GM20431 (cell line): ENCODE measurements at regions not wholly inside any gene's neighbourhood (a gene's known extent, or its start where the extent isn't known, plus 50 kb on each side); places are given as distances from the start of the nearest gene placed in this dataset.
"Not testable (repeated sequence)": the region's sequence is repeated elsewhere in the genome, so short reads cannot be mapped to it uniquely, and the experiment has no call there.

Experiments used
- in situ Hi-C: fragments of 300-500 bp; cut with MseI, MboI; formaldehyde crosslinking; loops from one replicate; pipeline ENCODE4 v1.15.0; 2020; ENCODE audit warnings: low sequenced_read_pairs; ENCODE audit not compliant: unreplicated experiment

GRCh38 chr16:64667334-64667877 is 454.5 kb downstream of the CDH11 start:
- in situ Hi-C loops = no loop called here

- in situ Hi-C loops = not testable (repeated sequence)
These were observed 459.6 kb downstream of the CDH11 start for GRCh38 chr16:64662312-64662711.

- in situ Hi-C loops = no loop called here
These were observed 462.0 kb downstream of the CDH11 start for GRCh38 chr16:64659866-64660265.

GRCh38 chr16:64657316-64658011 is 464.4 kb downstream of the CDH11 start:
- in situ Hi-C loops = no loop called here

- in situ Hi-C loops = no loop called here
These were observed 465.4 kb downstream of the CDH11 start for GRCh38 chr16:64656471-64656870.

GRCh38 chr16:64654178-64654577 is 467.7 kb downstream of the CDH11 start:
- in situ Hi-C loops = no loop called here

- in situ Hi-C loops = no loop called here
These were observed 473.6 kb downstream of the CDH11 start for GRCh38 chr16:64648282-64648681.

- in situ Hi-C loops = no loop called here
These were observed 480.5 kb downstream of the CDH11 start for GRCh38 chr16:64641343-64641742.

GRCh38 chr16:64638766-64639165 is 483.1 kb downstream of the CDH11 start:
- in situ Hi-C loops = no loop called here

- in situ Hi-C loops = no loop called here
These were observed 492.2 kb downstream of the CDH11 start for GRCh38 chr16:64629622-64630021.

GRCh38 chr16:64627781-64628180 is 494.1 kb downstream of the CDH11 start:
- in situ Hi-C loops = no loop called here

GRCh38 chr16:64627288-64627687 is 494.6 kb downstream of the CDH11 start:
- in situ Hi-C loops = no loop called here

GRCh38 chr16:64626776-64627175 is 495.1 kb downstream of the CDH11 start:
- in situ Hi-C loops = no loop called here

GRCh38 chr16:64621616-64622015 is 500.2 kb downstream of the CDH11 start:
- in situ Hi-C loops = no loop called here

- in situ Hi-C loops = no loop called here
These were observed 503.9 kb downstream of the CDH11 start for GRCh38 chr16:64617836-64618476.

- in situ Hi-C loops = no loop called here
These were observed 506.1 kb downstream of the CDH11 start for GRCh38 chr16:64615630-64616280.

GRCh38 chr16:64596196-64596595 is 525.7 kb downstream of the CDH11 start:
- in situ Hi-C loops = no loop called here

- in situ Hi-C loops = no loop called here
These were observed 531.4 kb downstream of the CDH11 start for GRCh38 chr16:64590513-64590912.

- in situ Hi-C loops = no loop called here
These were observed 532.0 kb downstream of the CDH11 start for GRCh38 chr16:64589836-64590235.

GRCh38 chr16:64586781-64587180 is 535.1 kb downstream of the CDH11 start:
- in situ Hi-C loops = no loop called here

- in situ Hi-C loops = no loop called here
These were observed 536.5 kb downstream of the CDH11 start for GRCh38 chr16:64585367-64585766.
